ENCODE measurements at regions not wholly inside any gene's neighbourhood (a gene's known extent, or its start where the extent isn't known, plus 50 kb on each side); places are given as distances from the start of the nearest gene placed in this dataset.

DNA sequence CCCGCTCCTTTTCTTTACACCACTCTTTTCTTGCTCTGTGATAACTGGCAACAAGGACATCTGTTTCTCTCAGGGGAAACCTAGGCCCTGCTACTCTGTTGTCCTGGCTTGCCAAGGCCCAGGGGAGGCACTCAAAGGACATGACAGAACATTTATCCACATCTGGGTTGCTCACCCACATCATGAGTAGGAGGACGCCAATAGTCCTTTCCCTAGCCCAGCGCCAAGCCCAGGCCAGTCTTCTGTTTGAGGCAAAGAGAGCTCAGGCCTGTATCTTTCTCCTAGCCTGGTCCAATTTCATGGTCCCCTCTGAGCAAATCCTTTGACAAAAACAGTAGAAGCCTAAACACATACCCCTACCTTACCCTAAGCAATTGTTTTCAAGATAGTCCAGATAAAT lies 366.8 kb upstream of the SGCD start:
- Histone ChIP-seq H3K79me2 (ENCODE audit: insufficient read depth, low read length) (no peaks in the 10 kb centered on the region), H3K27ac (ENCODE audit: low read depth, low read length) (no peak overlapping the region)

DNA sequence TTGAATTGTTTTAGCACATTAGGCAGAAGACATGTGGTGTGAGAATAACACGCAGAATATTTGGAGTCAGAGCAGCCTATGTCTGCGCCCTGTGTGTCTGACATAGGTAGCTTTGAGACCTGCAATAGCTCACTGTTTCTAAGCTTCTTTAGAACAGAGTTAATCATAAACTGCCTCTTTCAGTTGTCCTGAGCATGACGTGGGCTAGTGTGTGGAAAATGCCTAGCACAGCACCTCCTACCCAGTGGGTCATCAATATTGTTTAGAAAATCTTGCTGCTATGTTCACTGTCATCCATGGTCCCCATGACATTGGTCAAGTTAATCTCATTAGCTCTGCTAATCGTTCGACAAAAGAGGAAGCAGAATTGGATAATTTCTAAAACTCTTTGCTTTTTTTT lies 357.4 kb upstream of the SGCD start:
- Histone ChIP-seq H3F3A (ENCODE audit: insufficient read depth) (no peaks in the 10 kb centered on the region), H3K4me3 (ENCODE audit: insufficient read depth, low read length, poor library complexity, severe bottlenecking) (no peak overlapping the region), H3K9me3 (ENCODE audit: insufficient read depth, low read length) (no peaks in the 10 kb centered on the region), H3K4me2 (ENCODE audit: low read depth, low read length, poor library complexity, severe bottlenecking) (no peak overlapping the region), H4K20me1 (ENCODE audit: low read depth, low read length) (no peaks in the 10 kb centered on the region), H3K9me2 (replicated peaks; ENCODE audit: insufficient read depth, low read length) (no peaks in the 10 kb centered on the region), H3K79me2 (ENCODE audit: insufficient read depth, low read length) (no peaks in the 10 kb centered on the region), H3K9ac (ENCODE audit: low read length) (no peak overlapping the region), H3K27ac (ENCODE audit: low read depth, low read length) (no peak overlapping the region), H3K36me3 (ENCODE audit: low read length) (no peaks in the 10 kb centered on the region), H2AFZ (ENCODE audit: low read depth, low read length, severe bottlenecking) (no peak overlapping the region), H3K27me3 (ENCODE audit: low read length) (no peaks in the 10 kb centered on the region; the same call in 1 of the 2 replicates)
- TF ChIP-seq EZH2phosphoT487 (conservative IDR thresholded peaks at IDR 0.05; ENCODE audit: low read length), result no peak
- TF ChIP-seq, protein P1, sequence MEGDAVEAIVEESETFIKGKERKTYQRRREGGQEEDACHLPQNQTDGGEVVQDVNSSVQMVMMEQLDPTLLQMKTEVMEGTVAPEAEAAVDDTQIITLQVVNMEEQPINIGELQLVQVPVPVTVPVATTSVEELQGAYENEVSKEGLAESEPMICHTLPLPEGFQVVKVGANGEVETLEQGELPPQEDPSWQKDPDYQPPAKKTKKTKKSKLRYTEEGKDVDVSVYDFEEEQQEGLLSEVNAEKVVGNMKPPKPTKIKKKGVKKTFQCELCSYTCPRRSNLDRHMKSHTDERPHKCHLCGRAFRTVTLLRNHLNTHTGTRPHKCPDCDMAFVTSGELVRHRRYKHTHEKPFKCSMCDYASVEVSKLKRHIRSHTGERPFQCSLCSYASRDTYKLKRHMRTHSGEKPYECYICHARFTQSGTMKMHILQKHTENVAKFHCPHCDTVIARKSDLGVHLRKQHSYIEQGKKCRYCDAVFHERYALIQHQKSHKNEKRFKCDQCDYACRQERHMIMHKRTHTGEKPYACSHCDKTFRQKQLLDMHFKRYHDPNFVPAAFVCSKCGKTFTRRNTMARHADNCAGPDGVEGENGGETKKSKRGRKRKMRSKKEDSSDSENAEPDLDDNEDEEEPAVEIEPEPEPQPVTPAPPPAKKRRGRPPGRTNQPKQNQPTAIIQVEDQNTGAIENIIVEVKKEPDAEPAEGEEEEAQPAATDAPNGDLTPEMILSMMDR (IDR thresholded peaks at IDR 0.05; ENCODE audit: insufficient read depth, low read length, poor library complexity, severe bottlenecking), result no peak

More for the DNA sequence above, 366.8 kb upstream of the SGCD start:
- H3K4me2 ChIP-seq (ENCODE audit: low read depth, low read length, poor library complexity, severe bottlenecking), result no peak overlapping the region
- H3K27me3 ChIP-seq (ENCODE audit: low read length), result no peaks in the 10 kb centered on the region
- no peak overlapping the region for H2AFZ ChIP-seq (ENCODE audit: low read depth, low read length, severe bottlenecking)
- no peaks in the 10 kb centered on the region for H3K9me2 ChIP-seq (replicated peaks; ENCODE audit: insufficient read depth, low read length)
- no peak overlapping the region for H3K9ac ChIP-seq (ENCODE audit: low read length)
- H4K20me1 ChIP-seq (ENCODE audit: low read depth, low read length), result no peaks in the 10 kb centered on the region
- no peaks in the 10 kb centered on the region for H3F3A ChIP-seq (ENCODE audit: insufficient read depth)
- H3K4me3 ChIP-seq (ENCODE audit: insufficient read depth, low read length, poor library complexity, severe bottlenecking), result no peak overlapping the region
- no peaks in the 10 kb centered on the region for H3K9me3 ChIP-seq (ENCODE audit: insufficient read depth, low read length)
- no peak for TF ChIP-seq EZH2phosphoT487 (conservative IDR thresholded peaks at IDR 0.05; ENCODE audit: low read length)
- TF ChIP-seq, protein P1 (IDR thresholded peaks at IDR 0.05; ENCODE audit: insufficient read depth, low read length, poor library complexity, severe bottlenecking), result no peak
- no peaks in the 10 kb centered on the region for H3K36me3 ChIP-seq (ENCODE audit: low read length)

DNA sequence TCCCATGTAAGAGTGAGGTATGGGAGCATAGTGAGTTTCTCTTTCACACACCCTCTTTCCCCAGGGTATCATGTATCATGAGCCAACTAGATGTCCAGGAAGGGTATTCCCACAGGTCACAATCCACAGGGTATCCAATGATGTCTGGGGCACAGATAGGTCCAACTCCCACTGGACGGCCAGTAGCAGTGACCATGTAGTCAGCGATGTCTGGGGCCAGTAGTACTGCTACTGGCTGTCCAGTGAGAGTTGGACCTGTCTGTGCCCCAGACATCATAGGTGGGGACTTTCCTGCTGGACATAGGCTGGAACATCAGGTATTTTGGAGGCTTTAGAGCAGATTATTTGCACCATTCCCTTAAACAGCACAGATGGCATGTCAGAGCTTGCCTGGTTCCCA lies 352.6 kb upstream of the SGCD start:
- Histone ChIP-seq H3K4me3 (ENCODE audit: insufficient read depth, low read length, poor library complexity, severe bottlenecking) (no peak overlapping the region), H3K9me3 (ENCODE audit: insufficient read depth, low read length) (no peaks in the 10 kb centered on the region), H3K79me2 (ENCODE audit: insufficient read depth, low read length) (no peaks in the 10 kb centered on the region), H4K20me1 (ENCODE audit: low read depth, low read length) (no peaks in the 10 kb centered on the region), H2AFZ (ENCODE audit: low read depth, low read length, severe bottlenecking) (no peak overlapping the region), H3K27me3 (ENCODE audit: low read length) (no peaks in the 10 kb centered on the region), H3F3A (ENCODE audit: insufficient read depth) (no peaks in the 10 kb centered on the region), H3K27ac (ENCODE audit: low read depth, low read length) (no peak overlapping the region), H3K9ac (ENCODE audit: low read length) (no peak overlapping the region), H3K4me2 (ENCODE audit: low read depth, low read length, poor library complexity, severe bottlenecking) (no peak overlapping the region), H3K9me2 (replicated peaks; ENCODE audit: insufficient read depth, low read length) (no peaks in the 10 kb centered on the region), H3K36me3 (ENCODE audit: low read length) (no peaks in the 10 kb centered on the region)
- no peak for TF ChIP-seq EZH2phosphoT487 (conservative IDR thresholded peaks at IDR 0.05; ENCODE audit: low read length)
- TF ChIP-seq, protein P1 (IDR thresholded peaks at IDR 0.05; ENCODE audit: insufficient read depth, low read length, poor library complexity, severe bottlenecking), result no peak
